Activated CD8-positive, alpha-beta memory T cell treated with anti-CD3 and anti-CD28 coated beads, Interleukin-2, amount 50 U/mL, for 48 hours (primary cell): ENCODE measurements at regions not wholly inside any gene's neighbourhood (a gene's known extent, or its start where the extent isn't known, plus 50 kb on each side); places are given as distances from the start of the nearest gene placed in this dataset.

ENCODE experiments used
- DNase-seq: peaks from one replicate; pipeline ENCODE4 v3.0.0-alpha.2; 2020

DNA sequence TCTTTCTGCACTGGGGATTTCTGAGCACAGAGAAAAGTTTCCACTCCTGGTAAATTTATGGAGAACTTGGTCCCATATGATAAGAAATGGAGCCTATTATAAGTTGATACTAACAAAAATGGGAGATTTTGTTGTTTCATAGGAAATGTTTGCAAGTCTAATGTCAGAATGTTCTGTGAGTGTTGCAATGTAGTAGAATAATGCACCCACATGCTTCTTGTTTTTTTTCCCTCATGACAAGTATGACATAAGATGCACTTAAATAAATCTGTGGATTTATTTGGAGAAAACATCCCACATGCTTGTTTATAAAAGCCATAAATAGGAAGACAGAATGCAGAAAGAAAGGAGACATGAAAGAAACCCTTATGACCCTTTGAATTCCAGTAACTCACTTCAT is 50.8 kb upstream of the KCNJ6 start:
- no peak for DNase-seq

DNA sequence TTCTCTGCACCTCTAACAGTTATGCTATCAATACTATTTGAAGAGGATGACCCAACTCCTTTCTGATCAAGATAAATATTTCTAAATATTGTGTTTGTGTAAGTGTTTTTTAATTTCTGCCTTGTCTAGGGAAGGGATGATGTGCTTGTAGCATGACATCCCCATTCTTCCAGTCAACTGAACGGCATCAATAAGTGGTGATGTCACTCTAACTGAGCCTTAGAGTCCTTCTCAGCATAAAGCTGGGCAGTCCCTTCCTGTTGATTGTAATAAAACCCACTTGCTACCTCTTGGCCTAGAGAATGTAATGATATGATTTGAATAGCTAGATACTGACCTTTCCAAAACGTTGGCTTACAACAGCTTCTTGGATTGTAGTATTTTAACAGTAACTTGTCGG is 52.5 kb upstream of the KCNJ6 start:
- DNase-seq, result no peak

DNA sequence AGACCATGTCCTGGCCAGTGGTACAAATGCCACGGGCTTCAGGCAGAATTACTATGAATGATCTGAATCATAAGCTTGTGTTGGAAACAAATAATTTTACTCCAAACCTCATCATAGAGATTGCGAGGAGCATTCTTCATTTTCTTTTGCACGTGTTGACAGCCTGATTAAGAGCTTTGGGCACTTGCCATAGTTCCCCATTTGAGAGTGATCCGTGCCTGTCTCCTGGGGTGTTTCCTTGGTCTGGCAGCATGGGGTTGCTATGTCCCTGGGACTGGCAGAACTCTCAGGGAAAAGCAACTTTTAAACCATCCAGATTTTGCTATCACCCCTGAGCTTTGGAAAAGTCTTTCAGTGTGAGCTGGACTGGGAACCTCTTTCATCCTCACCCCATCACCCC is 54.3 kb upstream of the KCNJ6 start:
- no peak for DNase-seq

DNA sequence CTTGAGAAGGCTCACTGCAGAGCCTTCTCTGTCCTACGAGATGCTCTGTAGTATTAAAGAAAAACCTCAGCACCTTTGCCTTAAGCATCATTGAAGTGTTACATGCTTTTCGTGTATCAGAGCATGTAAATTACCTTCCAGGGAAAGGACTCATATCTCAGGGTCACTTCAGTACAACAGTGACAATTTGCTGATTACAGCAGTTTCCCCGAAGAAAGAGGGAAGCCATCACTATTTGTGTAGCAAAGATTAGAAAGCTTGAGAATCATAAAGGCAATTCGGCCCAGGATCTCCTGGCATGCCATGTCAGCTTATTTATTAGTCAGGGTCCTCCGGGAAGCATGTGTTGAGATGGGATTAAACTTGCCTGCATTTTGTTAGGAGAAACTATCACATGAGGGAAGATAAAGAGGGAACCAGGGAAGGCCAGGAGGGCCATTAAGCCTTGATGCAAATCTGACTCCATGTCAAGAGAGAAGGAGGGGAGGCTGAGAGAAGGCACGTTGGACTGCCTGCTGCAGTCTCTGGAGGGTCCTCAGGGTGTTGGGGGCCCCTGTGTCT is 55.2 kb upstream of the KCNJ6 start:
- DNase-seq, result no peak

DNA sequence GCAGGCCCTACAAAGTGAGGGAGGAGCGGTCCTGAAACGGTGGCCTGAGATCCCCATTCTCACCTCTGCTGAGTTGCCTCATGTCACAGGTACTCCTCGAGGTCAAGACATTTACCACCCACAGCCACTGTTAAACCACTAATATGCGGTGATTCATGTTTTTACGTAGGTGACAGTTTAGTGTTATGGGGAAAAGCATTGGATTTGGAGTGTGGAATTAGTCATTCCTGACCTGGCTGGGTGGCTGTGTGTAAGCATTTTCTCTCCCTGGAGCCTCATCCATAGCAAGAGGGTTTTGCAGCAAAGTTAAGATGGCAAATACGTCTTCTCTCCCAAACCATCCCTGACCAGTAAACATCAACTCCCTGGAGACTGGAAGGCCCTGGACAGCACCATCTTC is 57.8 kb upstream of the KCNJ6 start:
- no peak for DNase-seq

GRCh38 chr21:37982496-37983318 is 66.5 kb upstream of the KCNJ6 start:
- no peak for DNase-seq

- no peak for DNase-seq
Observed at GRCh38 chr21:37983336-37984095, 67.3 kb upstream of the KCNJ6 start.

DNA sequence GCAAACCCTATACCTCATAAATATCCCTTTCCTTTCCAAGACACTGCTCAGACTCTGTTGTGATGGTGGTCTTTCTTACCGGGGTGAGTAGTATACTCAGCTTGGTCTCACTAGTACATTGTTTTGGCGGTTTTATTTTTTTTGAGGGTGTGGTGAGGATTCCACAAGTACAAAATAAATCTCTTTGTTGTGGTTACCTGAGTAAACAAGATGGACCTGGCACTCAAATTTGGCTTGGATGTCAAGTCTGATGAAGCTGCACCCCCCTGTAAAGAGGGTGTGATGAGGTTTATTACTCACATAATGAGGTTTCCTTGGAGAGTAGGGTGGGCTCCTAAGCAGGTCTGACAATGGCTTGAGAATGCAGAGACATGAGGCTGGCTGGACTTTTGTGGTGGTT is 68.2 kb upstream of the KCNJ6 start:
- no peak for DNase-seq

DNA sequence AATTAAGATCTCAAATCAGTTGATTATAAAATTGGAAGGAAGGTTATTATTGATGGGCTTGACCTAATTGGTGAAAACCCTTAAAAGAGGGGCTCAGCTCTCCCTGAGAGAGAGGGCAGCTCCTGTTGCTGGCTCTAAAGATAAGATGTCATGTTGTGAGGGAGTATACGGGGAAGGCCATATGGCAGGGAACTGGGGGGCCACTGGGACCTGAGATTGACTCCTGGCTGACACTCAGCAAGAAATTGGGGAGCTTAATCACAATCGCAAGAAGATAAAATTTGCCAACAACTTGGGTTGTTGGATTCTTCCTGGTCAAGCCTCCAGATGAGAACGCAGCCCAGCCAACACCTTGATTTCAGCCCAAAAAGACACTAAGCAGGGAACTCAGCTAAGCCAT is 69.7 kb upstream of the KCNJ6 start:
- no peak for DNase-seq

- no peak for DNase-seq
Observed at GRCh38 chr21:37986751-37987399, 70.6 kb upstream of the KCNJ6 start.

GRCh38 chr21:37987668-37988067 is 71.4 kb upstream of the KCNJ6 start:
- no peak for DNase-seq

DNA sequence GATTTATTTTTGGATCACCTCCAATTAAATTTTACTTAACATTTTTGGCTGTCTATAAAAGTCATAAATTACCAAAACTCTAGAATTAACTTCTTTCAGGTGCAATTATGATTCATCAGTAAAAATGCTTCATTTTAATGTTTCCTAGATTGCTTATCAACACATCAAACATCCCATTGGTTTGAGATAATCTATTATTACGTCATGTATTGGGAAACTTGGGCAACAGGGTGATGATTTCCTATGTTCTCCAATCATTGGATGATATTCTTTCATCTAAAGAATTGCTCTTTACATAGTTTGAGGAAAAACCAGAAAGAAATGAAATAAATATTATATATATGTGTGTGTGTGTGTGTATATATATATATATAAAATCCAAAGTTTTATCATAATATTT is 76.8 kb upstream of the KCNJ6 start:
- DNase-seq, result no peak

GRCh38 chr21:37994211-37994610 is 78.0 kb upstream of the KCNJ6 start:
- DNase-seq, result no peak

GRCh38 chr21:38012672-38013071 is 96.4 kb upstream of the KCNJ6 start:
- DNase-seq, result no peak

DNA sequence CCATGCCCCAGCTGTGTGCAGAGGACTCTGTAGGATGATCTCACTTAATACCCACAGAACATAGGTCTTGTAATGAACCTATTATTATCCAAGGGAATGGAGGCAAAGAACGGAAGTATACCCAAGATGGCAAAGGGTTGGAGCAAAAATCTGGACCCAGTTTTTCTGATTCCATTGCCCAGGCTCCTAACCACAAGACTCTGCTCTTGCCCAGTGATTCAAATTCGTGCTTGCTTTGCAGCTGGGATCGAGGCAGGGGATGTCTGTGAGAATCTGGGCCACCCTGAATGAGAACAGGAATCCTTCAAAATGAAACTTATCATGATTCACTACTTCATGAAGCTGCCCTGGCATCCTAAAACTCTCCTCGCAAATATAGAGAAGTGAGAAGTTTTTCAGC is 97.5 kb upstream of the KCNJ6 start:
- no peak for DNase-seq

DNA sequence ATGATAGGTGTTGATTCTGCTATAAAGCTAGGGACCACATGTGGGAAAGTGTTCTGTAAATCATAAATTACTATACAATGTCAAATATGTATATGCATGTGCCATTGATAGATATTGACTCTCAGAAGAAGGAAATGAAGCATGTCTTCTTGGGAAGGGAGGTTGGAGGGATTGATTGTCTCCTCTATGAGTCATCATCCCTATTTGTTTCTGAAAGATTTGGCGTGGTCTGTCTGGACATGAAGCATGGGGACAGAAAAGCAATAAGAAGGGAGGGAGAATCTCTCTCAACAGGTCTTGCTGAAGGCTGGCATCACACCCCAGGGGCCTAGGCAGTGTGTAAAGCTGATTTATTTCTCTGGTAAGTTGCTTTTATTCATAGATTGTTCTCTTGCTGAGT is 98.0 kb upstream of the KCNJ6 start:
- DNase-seq, result no peak

- no peak for DNase-seq
Observed at GRCh38 chr21:38027901-38028498, 111.7 kb upstream of the KCNJ6 start.

GRCh38 chr21:38032082-38032801 is 116.0 kb upstream of the KCNJ6 start:
- no peak for DNase-seq

DNA sequence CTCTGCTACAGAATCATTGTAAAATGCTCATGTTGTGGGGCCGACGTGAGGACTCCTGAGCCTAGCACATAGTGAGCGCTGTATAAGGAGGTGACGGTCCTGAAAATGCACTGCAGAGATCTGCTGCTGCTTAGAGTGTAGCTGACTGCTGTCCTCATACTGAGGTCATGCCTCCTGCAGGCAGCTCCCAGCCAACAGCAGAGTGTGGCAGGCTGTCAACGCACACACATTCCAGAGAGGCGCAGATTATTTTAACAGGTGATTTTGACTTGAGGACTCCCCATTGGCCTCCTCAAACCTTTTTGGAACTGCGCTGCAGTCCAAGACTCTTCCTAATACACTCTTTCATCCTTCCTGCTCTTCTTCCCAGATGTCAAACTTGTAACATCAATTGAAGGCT is 119.8 kb upstream of the KCNJ6 start:
- DNase-seq, result no peak

GRCh38 chr21:38037416-38037815 is 121.2 kb upstream of the KCNJ6 start:
- DNase-seq, result no peak

DNA sequence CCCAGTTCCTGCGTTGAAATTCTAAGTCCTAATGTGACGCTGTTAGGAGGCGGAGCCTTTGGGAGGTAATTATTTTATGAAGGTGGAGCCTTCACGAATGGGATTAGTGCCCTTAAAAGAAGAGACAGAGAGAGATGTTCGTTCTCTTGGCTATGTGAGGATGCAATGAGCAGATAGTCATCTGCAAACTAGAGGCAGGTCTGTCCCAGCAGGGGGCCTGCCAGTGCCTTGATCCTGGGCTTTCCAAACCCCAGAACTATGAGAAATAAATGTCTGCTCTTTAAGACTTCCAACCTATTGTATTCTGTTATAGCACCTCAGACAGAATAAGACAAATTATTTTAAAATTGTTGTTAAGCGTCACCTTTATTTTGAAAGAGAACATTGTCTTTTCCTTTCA is 123.1 kb upstream of the KCNJ6 start:
- no peak for DNase-seq

GRCh38 chr21:38039841-38040240 is 123.6 kb upstream of the KCNJ6 start:
- DNase-seq, result no peak

- no peak for DNase-seq
Observed at GRCh38 chr21:38041493-38041892, 125.2 kb upstream of the KCNJ6 start.
